GF-D8 (cell line): ENCODE measurements at regions not wholly inside any gene's neighbourhood (a gene's known extent, or its start where the extent isn't known, plus 50 kb on each side); places are given as distances from the start of the nearest gene placed in this dataset.
"Not testable (repeated sequence)": the region's sequence is repeated elsewhere in the genome, so short reads cannot be mapped to it uniquely, and the experiment has no call there.

Source experiments
- DNase-seq: peaks from one replicate; lab custom pipeline; 2025; lab: John Stamatoyannopoulos, UW

- DNase-seq = no peak
Observed at GRCh38 chr6:141393405-141394124, 739.2 kb upstream of the GJE1 start.

- not testable (repeated sequence) for DNase-seq
Observed at GRCh38 chr6:141391135-141391534, 741.6 kb upstream of the GJE1 start.

DNA sequence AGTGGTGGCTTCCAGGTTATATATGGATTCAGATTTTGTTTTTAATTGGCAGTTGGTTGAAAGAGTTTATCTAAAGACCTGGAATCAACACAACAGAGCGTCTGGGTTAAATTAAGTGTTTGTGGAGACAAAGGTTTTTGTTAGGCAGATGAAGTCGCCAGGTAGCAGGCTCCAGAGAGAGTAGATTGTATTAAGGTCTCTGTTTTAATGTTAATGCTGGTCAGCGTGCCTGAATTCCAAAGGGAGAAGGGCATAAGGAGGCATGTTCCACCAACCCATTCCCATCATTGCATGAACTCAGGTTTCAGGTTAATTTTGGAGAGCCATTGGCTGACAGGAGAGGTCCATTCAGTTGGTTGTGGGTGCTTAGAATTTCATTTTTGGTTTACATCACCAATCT lies 744.1 kb upstream of the GJE1 start:
- no peak for DNase-seq

GRCh38 chr6:141370438-141370837 lies 762.3 kb upstream of the GJE1 start:
- DNase-seq = no peak

GRCh38 chr6:141366796-141367195 lies 765.9 kb upstream of the GJE1 start:
- DNase-seq = not testable (repeated sequence)

DNA sequence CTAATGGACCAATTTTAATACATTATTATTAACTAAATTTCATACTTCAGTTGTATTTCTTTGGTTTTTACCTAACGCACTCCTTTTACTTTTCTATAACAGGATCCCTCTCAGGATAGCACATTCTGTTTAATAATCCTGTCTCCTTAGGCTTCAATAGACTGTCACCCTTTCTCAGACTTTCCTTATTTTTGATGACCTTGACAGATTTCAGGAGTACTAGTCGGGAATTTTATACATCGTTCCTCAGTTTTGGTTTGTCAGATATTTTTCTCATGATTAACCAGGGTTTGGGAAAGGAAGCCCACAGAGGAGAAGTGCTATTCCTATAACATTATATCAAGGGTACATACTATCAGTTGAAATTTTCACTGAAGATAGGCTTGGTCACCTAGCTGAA lies 768.0 kb upstream of the GJE1 start:
- no peak for DNase-seq

- DNase-seq = no peak
Observed at GRCh38 chr6:141364232-141364631, 768.5 kb upstream of the GJE1 start.

- DNase-seq = no peak
Observed at GRCh38 chr6:141361559-141361958, 771.2 kb upstream of the GJE1 start.

- no peak for DNase-seq
Observed at GRCh38 chr6:141359953-141360352, 772.8 kb upstream of the GJE1 start.

- DNase-seq = no peak
Observed at GRCh38 chr6:141354191-141354955, 778.4 kb upstream of the GJE1 start.

- DNase-seq = no peak
Observed at GRCh38 chr6:141351721-141352120, 781.0 kb upstream of the GJE1 start.

- DNase-seq = no peak
Observed at GRCh38 chr6:141349710-141350109, 783.0 kb upstream of the GJE1 start.

DNA sequence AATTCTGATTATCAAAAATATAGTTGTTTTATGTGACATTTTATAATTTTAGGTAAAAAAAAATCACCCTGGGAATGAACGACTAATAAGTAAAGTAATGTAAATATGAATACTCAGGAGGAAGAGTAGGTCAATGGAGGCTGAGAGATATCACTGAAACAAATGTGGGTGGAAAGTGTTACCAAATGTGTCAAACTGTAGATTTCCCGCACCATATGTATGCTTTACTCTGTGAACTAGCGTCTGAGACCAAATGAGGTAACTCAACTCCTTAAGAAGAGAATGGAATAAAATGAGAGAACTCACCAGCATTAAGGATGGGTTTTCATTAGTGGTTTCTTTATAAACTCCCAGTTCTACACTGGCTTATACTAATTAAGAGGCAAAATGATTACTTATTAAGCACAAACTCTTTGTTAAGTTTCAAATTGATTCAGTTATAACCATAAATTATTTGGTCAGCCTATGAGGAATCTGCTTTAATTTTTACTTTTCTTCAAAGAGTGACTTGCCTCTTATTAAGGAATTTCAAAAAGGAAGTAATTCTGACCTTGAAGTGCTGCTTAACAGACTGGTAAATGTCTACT lies 784.7 kb upstream of the GJE1 start:
- no peak for DNase-seq

DNA sequence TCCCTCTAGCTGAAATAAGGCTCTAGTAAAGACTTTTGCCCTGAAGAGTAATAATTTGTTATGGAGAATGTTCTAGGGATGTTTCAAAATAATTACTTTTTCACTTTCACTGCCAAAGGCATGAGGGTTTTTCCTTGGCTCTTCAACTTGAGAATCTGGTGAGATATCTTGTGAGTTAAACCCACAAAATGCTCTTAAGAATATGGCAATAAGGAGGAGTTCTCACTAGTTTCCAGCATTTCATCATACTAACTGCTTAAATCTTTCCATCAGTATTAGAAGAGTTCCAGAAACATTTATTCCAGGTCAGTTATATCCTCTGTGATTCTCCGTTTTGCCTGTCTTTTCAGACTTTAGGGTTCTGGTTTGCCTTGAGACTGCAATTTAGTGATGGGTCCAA lies 785.6 kb upstream of the GJE1 start:
- DNase-seq = no peak

DNA sequence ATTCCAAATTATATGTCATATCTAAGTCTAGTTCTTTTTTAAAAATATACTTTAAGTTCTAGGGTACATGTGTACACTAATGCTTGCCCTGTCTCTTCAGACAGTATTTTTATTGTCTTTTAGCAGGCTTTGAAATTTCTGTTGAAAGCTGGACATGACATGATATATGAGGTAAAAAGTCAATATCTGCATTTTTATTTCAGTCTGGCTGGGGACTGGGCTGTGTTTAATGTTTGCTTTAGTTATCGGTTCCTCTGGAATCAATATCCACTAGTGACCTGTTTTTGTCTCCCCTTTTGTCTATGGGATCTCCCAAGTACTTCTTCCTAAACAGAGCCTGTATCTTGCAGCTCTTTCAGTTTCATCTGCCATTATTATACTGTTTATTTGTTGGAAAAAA lies 786.2 kb upstream of the GJE1 start:
- DNase-seq = no peak

- no peak for DNase-seq
Observed at GRCh38 chr6:141337191-141337590, 795.5 kb upstream of the GJE1 start.

- no peak for DNase-seq
Observed at GRCh38 chr6:141335477-141336273, 797.0 kb upstream of the GJE1 start.

DNA sequence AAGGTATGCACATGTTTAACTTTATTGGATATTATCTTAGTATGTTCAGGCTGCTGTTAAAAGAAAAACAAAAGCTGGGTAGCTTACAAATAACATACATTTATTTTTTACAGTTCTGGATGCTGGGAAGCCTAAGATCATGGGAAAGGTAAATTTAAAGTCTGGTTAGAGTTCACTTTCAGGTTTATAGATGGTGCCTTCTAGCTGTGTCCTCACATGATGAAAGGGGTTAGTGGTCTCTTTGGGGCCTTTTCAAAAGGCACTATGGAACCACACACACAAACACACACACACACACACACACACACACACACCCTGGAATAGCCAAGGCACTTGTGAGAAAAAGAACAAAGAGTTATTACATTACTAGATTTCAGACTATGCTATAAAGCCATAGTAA lies 805.8 kb upstream of the GJE1 start:
- DNase-seq = no peak

GRCh38 chr6:141326426-141326825 lies 806.3 kb upstream of the GJE1 start:
- DNase-seq = no peak

GRCh38 chr6:141321493-141322347 lies 811.0 kb upstream of the GJE1 start:
- DNase-seq = no peak

GRCh38 chr6:141316236-141316635 lies 816.5 kb upstream of the GJE1 start:
- DNase-seq = no peak
